ENCODE measurements at regions not wholly inside any gene's neighbourhood (a gene's known extent, or its start where the extent isn't known, plus 50 kb on each side); places are given as distances from the start of the nearest gene placed in this dataset.
"Not testable (repeated sequence)": the region's sequence is repeated elsewhere in the genome, so short reads cannot be mapped to it uniquely, and the experiment has no call there.

DNA sequence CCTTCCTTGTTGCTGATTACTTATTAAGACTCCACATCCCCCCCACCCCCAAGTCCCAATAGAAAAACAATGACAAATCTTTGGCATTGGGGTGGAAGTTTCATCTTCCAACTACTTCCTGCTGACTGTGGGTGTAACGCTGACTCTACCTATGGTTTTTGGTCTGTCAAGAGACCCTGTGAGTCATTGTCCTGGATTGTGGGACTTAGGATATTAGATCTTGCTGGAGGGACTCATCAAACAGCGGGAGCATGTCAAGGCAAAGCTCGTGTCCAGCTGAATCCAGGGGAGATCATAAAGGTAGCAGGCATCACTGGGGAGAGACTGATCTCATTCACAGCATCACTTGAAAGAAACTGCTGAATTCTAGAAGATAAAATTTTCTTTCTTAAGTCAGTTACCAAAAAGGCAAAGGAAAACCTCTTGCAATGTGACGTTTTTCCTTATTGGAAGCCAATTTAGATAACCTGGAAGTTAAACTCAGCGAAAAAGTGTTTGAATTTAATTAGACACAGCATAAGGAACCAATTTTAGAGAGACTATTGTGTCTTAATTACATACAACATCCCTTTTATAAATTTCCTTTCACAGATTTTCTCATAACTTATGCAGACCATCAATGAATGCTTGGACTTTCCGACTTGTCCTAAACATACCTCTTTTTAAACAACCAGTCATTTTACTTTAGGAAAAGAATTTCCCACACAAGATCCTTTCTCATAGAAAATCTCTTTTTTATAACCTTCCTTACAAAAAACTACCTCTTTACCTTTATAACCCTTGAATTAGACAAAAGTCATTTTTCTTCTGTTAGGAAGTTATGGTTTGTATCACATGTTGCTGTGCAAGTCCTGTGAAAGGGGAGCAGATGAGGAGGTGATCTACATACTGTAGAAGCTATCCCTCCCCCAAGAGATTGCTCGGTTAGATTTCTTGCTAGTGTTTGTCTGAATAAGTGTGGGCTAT lies 94.6 kb upstream of the SCAF11 start:
- DNase-seq (ENCODE audit: low read depth), result no peak

DNA sequence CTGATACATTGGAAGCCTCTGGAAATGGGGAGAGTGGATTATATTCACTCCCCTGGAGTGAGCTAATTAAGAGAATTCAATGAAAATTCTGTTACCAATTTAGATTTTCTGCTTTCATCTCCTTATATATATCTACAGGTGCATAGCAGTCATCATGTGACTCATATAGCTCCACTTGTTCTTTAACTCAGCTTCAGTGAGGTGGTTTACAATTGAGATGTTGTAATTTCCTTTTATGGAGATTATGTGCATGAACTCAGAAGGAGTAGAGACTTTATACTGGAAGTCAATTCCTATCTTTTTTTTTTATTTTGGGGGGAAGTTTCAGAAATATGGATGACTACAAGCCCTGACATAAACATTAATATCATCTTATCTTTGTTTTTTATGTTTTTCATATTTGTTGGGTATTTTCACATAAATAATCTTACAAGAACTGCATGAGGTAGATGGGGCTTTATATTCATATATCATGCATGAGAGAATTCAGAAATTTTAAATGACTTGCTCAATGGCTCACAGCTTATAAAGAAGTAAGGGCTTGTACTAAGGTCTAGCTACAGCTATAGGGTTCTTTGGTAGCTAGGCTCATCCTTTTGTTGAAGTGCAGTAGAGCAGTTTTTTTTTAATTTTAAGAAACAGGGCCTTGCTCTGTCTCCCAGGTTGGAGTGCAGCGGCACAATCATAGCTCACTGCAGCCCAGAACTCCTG lies 92.3 kb upstream of the SCAF11 start:
- DNase-seq (ENCODE audit: low read depth), result no peak

- no peak for DNase-seq (ENCODE audit: low read depth)
Measured at GRCh38 chr12:46073321-46073720, 82.9 kb upstream of the SCAF11 start.

GRCh38 chr12:46071769-46072624 lies 81.6 kb upstream of the SCAF11 start:
- peak; percentile 82 for DNase-seq (ENCODE audit: low read depth)

- no peak for DNase-seq (ENCODE audit: low read depth)
Measured at GRCh38 chr12:46071335-46071734, 81.0 kb upstream of the SCAF11 start.

DNA sequence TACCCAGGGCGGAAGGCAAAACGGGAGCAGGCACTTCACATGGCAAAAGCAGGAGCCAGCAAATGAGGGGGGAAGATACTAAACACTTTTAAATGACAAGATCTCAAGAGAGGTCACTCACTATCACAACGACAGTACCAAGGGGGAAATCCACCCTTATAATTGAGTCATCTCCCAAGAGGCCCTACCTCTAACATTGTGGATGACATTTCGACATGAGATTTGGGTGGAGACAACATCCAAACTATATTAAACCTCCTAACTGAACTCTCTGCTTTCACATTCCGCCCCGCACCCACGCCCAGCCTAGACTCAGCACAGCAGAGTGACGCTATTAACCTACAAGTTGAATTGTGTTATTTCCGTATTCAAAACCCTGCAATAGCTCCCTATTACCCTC lies 76.7 kb upstream of the SCAF11 start:
- DNase-seq (ENCODE audit: low read depth), result no peak

GRCh38 chr12:46065412-46066166 lies 75.2 kb upstream of the SCAF11 start:
- DNase-seq (ENCODE audit: low read depth), result no peak

DNA sequence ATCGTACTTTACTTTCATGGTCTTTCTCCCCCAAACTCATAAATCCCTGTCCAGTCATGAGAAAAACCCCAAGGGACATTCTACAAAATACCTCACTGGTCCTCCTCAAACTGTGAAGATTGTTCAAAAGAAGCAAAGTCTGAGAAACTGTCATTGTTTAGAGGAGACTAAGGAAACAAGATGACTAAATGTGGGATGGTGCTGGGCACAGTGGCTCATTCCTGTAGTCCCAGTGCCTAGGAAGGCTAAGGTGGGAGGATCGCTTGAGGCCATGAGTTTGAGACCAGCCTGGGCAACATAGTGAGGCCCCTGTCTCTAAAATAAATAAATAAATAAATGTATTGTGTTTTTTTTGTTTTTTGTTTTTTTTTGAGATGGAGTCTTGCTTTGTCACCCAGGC lies 74.2 kb upstream of the SCAF11 start:
- no peak for DNase-seq (ENCODE audit: low read depth)

GRCh38 chr12:46058697-46059096 lies 68.3 kb upstream of the SCAF11 start:
- DNase-seq (ENCODE audit: low read depth), result not testable (repeated sequence)

GRCh38 chr12:46050805-46051204 lies 60.4 kb upstream of the SCAF11 start:
- DNase-seq (ENCODE audit: low read depth), result no peak

GRCh38 chr12:46049665-46050064 lies 59.3 kb upstream of the SCAF11 start:
- no peak for DNase-seq (ENCODE audit: low read depth)

- DNase-seq (ENCODE audit: low read depth), result no peak
Measured at GRCh38 chr12:46046436-46046835, 56.1 kb upstream of the SCAF11 start.

DNA sequence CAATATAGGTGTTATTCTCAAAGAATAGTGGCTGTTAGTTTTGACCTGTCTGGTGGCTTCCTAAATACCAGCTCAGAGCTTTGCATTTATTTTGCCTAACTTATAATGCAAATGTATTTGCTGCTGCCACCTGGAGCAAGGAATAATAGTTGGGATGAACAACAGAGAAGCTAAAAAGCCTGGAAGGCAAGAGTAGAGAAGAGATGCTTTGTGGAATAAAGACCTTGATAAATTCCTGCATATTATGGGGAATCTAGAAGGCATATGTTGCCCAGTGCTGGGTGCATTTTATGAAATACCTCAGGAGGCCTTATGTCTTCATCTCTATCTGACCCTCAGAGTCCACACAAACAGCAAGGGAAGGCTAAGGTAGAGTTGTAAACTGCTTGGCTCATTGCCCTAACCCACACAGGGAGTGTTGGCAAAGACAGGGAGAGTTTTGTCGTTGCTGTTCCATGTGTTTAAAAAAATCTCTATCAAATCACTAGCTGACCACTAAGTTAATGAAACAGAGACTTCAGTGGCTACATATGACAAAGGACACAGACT lies 53.7 kb upstream of the SCAF11 start:
- DNase-seq (ENCODE audit: low read depth), result no peak
